Peyer's patch (tissue), 4 donors: ENCODE measurements at regions not wholly inside any gene's neighbourhood (a gene's known extent, or its start where the extent isn't known, plus 50 kb on each side); places are given as distances from the start of the nearest gene placed in this dataset.

ENCODE experiments used
- POLR2A ChIP-seq, 2 donors: fragments of 450-650 bp; IDR thresholded peaks; one replicate each; pipeline ENCODE4 v1.5.1; 2017; ENCODE audit warnings: antibody characterized with exemption in 2 of 2, mild to moderate bottlenecking in 2 of 2, moderate library complexity in 2 of 2
- TF ChIP-seq, protein P1 (sequence below), 6 experiments: fragments of 450-650 bp in 4 of 6; fragments of 200-600 bp in 2 of 6; sonication (generic) in 1 of 6; IDR thresholded peaks; one replicate each; pipeline ENCODE4 v1.5.1; 2017 to 2019; ENCODE audit warnings: antibody characterized with exemption in 6 of 6, mild to moderate bottlenecking in 3 of 6, moderate library complexity in 1 of 6

- TF ChIP-seq, protein P1, sequence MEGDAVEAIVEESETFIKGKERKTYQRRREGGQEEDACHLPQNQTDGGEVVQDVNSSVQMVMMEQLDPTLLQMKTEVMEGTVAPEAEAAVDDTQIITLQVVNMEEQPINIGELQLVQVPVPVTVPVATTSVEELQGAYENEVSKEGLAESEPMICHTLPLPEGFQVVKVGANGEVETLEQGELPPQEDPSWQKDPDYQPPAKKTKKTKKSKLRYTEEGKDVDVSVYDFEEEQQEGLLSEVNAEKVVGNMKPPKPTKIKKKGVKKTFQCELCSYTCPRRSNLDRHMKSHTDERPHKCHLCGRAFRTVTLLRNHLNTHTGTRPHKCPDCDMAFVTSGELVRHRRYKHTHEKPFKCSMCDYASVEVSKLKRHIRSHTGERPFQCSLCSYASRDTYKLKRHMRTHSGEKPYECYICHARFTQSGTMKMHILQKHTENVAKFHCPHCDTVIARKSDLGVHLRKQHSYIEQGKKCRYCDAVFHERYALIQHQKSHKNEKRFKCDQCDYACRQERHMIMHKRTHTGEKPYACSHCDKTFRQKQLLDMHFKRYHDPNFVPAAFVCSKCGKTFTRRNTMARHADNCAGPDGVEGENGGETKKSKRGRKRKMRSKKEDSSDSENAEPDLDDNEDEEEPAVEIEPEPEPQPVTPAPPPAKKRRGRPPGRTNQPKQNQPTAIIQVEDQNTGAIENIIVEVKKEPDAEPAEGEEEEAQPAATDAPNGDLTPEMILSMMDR (IDR thresholded peaks at IDR 0.05), result no peak
- TF ChIP-seq POLR2A (IDR thresholded peaks at IDR 0.05), result no peak
Measured at GRCh38 chr10:59586407-59586891, 123.2 kb downstream of the SLC16A9 start.
